Gastroesophageal sphincter (tissue), 3 donors: ENCODE measurements at regions not wholly inside any gene's neighbourhood (a gene's known extent, or its start where the extent isn't known, plus 50 kb on each side); places are given as distances from the start of the nearest gene placed in this dataset.
A peak's percentile ranks its signal among the peaks of the same experiment; 100 is the strongest.

ENCODE experiments used
- CTCF ChIP-seq, 4 experiments: fragments of 200-600 bp in 2 of 4; fragments of 450-650 bp in 2 of 4; sonication (generic) in 1 of 4; IDR thresholded peaks; one replicate each; pipeline ENCODE4 v1.5.1; 2017 to 2019; ENCODE audit warnings: antibody characterized with exemption in 4 of 4, mild to moderate bottlenecking in 2 of 4, moderate library complexity in 2 of 4
- EP300 ChIP-seq: sonication (generic); formaldehyde crosslinking; IDR thresholded peaks from one replicate; pipeline ENCODE4 v1.6.1; 2017; ENCODE audit warnings: antibody characterized with exemption, mild to moderate bottlenecking
- POLR2A ChIP-seq, 2 donors: fragments of 450-650 bp; IDR thresholded peaks; one replicate each; pipeline ENCODE4 v1.6.1; 2017; ENCODE audit warnings: antibody characterized with exemption in 2 of 2, mild to moderate bottlenecking in 2 of 2, moderate library complexity in 1 of 2
- POLR2AphosphoS5 ChIP-seq: sonication (generic); formaldehyde crosslinking; IDR thresholded peaks from one replicate; pipeline ENCODE4 v1.6.1; 2017; ENCODE audit warnings: antibody characterized with exemption

- no peak for TF ChIP-seq CTCF (IDR thresholded peaks at IDR 0.05)
- TF ChIP-seq EP300, result no peak
- no peak for TF ChIP-seq POLR2A (IDR thresholded peaks at IDR 0.05)
- TF ChIP-seq POLR2AphosphoS5, result peak; percentile 70
Observed at GRCh38 chr14:84087986-84088531, 1441.9 kb upstream of the FLRT2 start.
